K562 (cell line): ENCODE measurements at regions not wholly inside any gene's neighbourhood (a gene's known extent, or its start where the extent isn't known, plus 50 kb on each side); places are given as distances from the start of the nearest gene placed in this dataset.

Source experiments
- ARID3B ChIP-seq: fragments of 250-450 bp; sonication (Bioruptor Pico); IDR thresholded peaks from 2 replicates; pipeline ENCODE4 v1.4.0; 2020; ENCODE audit warnings: borderline replicate concordance
- CHD7 ChIP-seq: fragments of 200-600 bp; sonication (generic); IDR thresholded peaks from one replicate; pipeline ENCODE4 v1.6.1; 2012; ENCODE audit warnings: mild to moderate bottlenecking, low read depth, low read length, inconsistent platforms
- CREB1 ChIP-seq, 2 experiments: sonication (generic) in 1 of 2; formaldehyde crosslinking in 1 of 2; IDR thresholded peaks; 2 replicates each; pipeline versions ENCODE4 v1.6.1 to v1.8.0; 2012 to 2022; ENCODE audit warnings: inconsistent platforms in 1 of 2, mild to moderate bottlenecking in 1 of 2, missing genetic modification reagents in 1 of 2, moderate library complexity in 1 of 2
- FOXA3 ChIP-seq, 2 experiments: fragments of 450-650 bp in 1 of 2; sonication (generic) in 1 of 2; formaldehyde crosslinking; IDR thresholded peaks in 1 of 2; conservative IDR thresholded peaks in 1 of 2; 2 replicates each; pipeline versions ENCODE4 v1.4.0 to v1.8.0; 2020 to 2022; ENCODE audit warnings: mild to moderate bottlenecking in 2 of 2, missing genetic modification reagents in 1 of 2
- FOXJ3 ChIP-seq: sonication (generic); formaldehyde crosslinking; IDR thresholded peaks from 2 replicates; pipeline ENCODE4 v1.4.0; 2020; ENCODE audit warnings: mild to moderate bottlenecking, missing genetic modification reagents
- ILK ChIP-seq: fragments of 450-650 bp; IDR thresholded peaks from 2 replicates; pipeline ENCODE4 v1.6.1; 2016; ENCODE audit warnings: missing genetic modification characterization, low read depth, mild to moderate bottlenecking, missing compliant biosample characterization, moderate library complexity, borderline replicate concordance
- KLF10 ChIP-seq: fragments of 250-450 bp; sonication (Bioruptor Pico); IDR thresholded peaks from 2 replicates; pipeline ENCODE4 v1.6.1; 2021; ENCODE audit warnings: matching md5 sums
- MCM7 ChIP-seq, 2 experiments: fragments of 450-650 bp; IDR thresholded peaks; 2 replicates each; pipeline ENCODE4 v1.6.1; 2016 to 2018
- NBN ChIP-seq: fragments of 450-650 bp; IDR thresholded peaks from 2 replicates; pipeline ENCODE4 v1.6.1; 2016; ENCODE audit warnings: low read depth, mild to moderate bottlenecking
- PHB2 ChIP-seq: fragments of 450-650 bp; IDR thresholded peaks from 2 replicates; pipeline ENCODE4 v1.6.1; 2017; ENCODE audit warnings: low read depth
- U2AF2 ChIP-seq: fragments of 200-400 bp; formaldehyde crosslinking; optimal IDR thresholded peaks from 2 replicates; pipeline ENCODE3; 2017; ENCODE audit warnings: low read depth, mild to moderate bottlenecking, low read length
- ZNF354B ChIP-seq: fragments of 250-450 bp; sonication (Bioruptor Pico); IDR thresholded peaks from 2 replicates; pipeline ENCODE4 v1.4.0; 2020
- TF ChIP-seq, protein P1 (sequence below): fragments of 450-650 bp; conservative IDR thresholded peaks from 2 replicates; pipeline ENCODE4 v1.6.1; 2016; ENCODE audit warnings: missing genetic modification characterization, low read depth, mild to moderate bottlenecking, control low read depth, missing compliant biosample characterization

DNA sequence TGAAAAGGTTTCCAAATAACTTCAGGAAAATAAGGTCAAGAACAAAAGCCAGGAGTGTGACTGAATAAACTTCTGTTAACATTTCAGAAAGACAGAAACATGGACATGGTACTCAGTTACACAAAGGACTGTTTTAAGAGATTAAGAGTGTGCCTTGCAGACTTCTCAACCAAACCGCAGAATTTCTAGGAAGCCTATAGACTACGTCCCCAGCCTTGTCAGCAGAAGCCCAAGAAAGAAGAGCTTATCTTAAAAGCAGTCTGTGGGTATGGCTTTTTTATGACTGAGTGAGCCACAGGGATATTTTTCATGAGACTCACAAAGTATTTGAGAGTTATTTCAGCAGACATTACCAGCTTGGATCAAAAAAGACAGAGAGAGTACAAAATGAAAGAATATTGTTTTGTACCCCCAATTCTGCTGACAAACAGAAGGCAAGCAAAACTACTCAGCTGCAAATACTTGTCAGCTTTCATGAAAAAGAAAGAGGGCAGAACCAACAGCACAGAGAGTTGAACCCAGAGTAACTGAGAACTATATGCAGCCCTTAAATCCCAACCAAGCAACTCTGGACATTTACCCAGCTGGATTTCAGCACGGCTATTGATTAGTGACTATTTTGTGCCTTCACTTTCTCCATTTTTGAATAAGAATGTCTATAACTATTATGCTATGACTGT is 711.0 kb upstream of the CTNND2 start (continued):
- TF ChIP-seq KLF10 (CRISPR knock-in tag) = no peak
- no peak for TF ChIP-seq ARID3B (CRISPR knock-in tag)
- TF ChIP-seq U2AF2 = no peak
- TF ChIP-seq ILK (tag) = no peak
- peak; percentile 75 for TF ChIP-seq NBN
- no peak for TF ChIP-seq FOXJ3
- no peak for TF ChIP-seq PHB2
- no peak for TF ChIP-seq CHD7
- TF ChIP-seq MCM7 (IDR thresholded peaks at IDR 0.05) = no peak
- TF ChIP-seq CREB1 (IDR thresholded peaks at IDR 0.05) = peak; percentile 23; the same call in 1 of the 2 replicates
- no peak for TF ChIP-seq CREB1 (CRISPR knock-in tag; IDR thresholded peaks at IDR 0.05)
- TF ChIP-seq, protein P1, sequence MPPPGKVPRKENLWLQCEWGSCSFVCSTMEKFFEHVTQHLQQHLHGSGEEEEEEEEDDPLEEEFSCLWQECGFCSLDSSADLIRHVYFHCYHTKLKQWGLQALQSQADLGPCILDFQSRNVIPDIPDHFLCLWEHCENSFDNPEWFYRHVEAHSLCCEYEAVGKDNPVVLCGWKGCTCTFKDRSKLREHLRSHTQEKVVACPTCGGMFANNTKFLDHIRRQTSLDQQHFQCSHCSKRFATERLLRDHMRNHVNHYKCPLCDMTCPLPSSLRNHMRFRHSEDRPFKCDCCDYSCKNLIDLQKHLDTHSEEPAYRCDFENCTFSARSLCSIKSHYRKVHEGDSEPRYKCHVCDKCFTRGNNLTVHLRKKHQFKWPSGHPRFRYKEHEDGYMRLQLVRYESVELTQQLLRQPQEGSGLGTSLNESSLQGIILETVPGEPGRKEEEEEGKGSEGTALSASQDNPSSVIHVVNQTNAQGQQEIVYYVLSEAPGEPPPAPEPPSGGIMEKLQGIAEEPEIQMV (tag) = no peak
- no peak for TF ChIP-seq ZNF354B (CRISPR knock-in tag)
- TF ChIP-seq FOXA3 (CRISPR knock-in tag; conservative IDR thresholded peaks at IDR 0.05 in 1 of 2, IDR thresholded peaks at IDR 0.05 in 1 of 2) = 0 out of 4 replicates have a peak, but pooled peaks of 1 of the 2 experiments have one; percentile 11
